ENCODE measurements at regions not wholly inside any gene's neighbourhood (a gene's known extent, or its start where the extent isn't known, plus 50 kb on each side); places are given as distances from the start of the nearest gene placed in this dataset.
"Not testable (repeated sequence)": the region's sequence is repeated elsewhere in the genome, so short reads cannot be mapped to it uniquely, and the experiment has no call there.

GRCh38 chr14:39603942-39604341, 171.7 kb upstream of the FBXO33 start:
- peaks cover 0 to 39% (median 15%) of the 10 kb centered on the region in 8 donors for H3K9me3 ChIP-seq
- intact Hi-C loops (cut with DNase I; ENCODE audit: low total_unique reads) = no loop called here
- H3K4me3 ChIP-seq = no peak overlapping the region
- H3K27me3 ChIP-seq (replicated peaks in 1 of 7) = no peaks in the 10 kb centered on the region
- H3K27ac ChIP-seq = no peak overlapping the region
- 55 to 91% (median 71%) methylated on average over 1 of the region's 1 CpG for WGBS, 5 donors
- TF ChIP-seq POLR2AphosphoS5 (IDR thresholded peaks at IDR 0.05) (no peak), POLR2A (IDR thresholded peaks at IDR 0.05) (no peak)
- TF ChIP-seq, protein P1, sequence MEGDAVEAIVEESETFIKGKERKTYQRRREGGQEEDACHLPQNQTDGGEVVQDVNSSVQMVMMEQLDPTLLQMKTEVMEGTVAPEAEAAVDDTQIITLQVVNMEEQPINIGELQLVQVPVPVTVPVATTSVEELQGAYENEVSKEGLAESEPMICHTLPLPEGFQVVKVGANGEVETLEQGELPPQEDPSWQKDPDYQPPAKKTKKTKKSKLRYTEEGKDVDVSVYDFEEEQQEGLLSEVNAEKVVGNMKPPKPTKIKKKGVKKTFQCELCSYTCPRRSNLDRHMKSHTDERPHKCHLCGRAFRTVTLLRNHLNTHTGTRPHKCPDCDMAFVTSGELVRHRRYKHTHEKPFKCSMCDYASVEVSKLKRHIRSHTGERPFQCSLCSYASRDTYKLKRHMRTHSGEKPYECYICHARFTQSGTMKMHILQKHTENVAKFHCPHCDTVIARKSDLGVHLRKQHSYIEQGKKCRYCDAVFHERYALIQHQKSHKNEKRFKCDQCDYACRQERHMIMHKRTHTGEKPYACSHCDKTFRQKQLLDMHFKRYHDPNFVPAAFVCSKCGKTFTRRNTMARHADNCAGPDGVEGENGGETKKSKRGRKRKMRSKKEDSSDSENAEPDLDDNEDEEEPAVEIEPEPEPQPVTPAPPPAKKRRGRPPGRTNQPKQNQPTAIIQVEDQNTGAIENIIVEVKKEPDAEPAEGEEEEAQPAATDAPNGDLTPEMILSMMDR (IDR thresholded peaks at IDR 0.05 in 8 of 11, conservative IDR thresholded peaks at IDR 0.05 in 3 of 11) = no peak
- H3K36me3 ChIP-seq = no peaks in the 10 kb centered on the region
- DNase-seq = no peak
- no peaks in the 10 kb centered on the region for H3K4me1 ChIP-seq

GRCh38 chr14:39593377-39593776, 161.1 kb upstream of the FBXO33 start:
- no peaks in the 10 kb centered on the region for H3K36me3 ChIP-seq
- H3K4me1 ChIP-seq = no peaks in the 10 kb centered on the region
- no peaks in the 10 kb centered on the region for H3K27me3 ChIP-seq (replicated peaks in 1 of 7)
- DNase-seq = no peak
- intact Hi-C loops (cut with DNase I; ENCODE audit: low total_unique reads) = no loop called here
- no peak overlapping the region for H3K27ac ChIP-seq
- TF ChIP-seq, protein P1 (IDR thresholded peaks at IDR 0.05 in 8 of 11, conservative IDR thresholded peaks at IDR 0.05 in 3 of 11) = no peak
- TF ChIP-seq POLR2AphosphoS5 (IDR thresholded peaks at IDR 0.05) = no peak
- TF ChIP-seq POLR2A (IDR thresholded peaks at IDR 0.05) = no peak
- WGBS, 5 donors = 85 to 96% (median 91%) methylated on average over 2 of the region's 2 CpGs
- no peak overlapping the region for H3K4me3 ChIP-seq
- peaks cover 0 to 61% (median 12%) of the 10 kb centered on the region in 8 donors for H3K9me3 ChIP-seq

DNA sequence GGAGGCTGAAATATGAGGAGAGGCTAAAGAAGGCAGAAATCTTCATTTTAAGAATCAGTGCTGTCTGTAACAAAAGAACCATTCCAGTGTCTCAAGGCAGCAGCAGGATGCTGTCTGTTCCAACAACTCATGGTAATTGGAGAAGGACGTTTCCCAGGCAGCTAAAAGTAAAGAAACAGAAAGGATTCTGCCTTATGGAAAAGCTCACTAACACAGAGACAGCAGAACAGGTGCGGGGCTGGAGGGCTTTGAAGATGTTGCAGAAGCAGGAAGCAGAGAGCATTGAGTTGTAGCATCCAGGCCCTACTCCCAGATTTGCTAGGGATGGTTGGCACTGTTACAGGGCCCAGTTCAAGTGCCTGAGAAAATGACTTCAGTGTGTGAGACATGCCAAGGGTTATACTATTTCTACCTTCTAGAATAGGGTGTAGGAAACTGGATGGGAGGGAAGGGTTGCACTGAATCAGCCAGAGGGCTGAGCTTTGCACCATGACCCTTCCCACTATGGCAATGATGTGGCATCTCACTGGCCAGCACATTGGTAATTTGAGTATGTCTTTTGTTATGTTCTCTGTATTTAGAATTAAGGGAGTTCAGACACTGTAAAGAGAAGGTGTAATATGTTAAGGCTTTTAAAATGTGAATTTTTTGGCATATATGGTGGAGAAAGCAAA, 160.0 kb upstream of the FBXO33 start:
- Histone ChIP-seq H3K27me3 (replicated peaks in 1 of 7) (no peaks in the 10 kb centered on the region), H3K36me3 (no peaks in the 10 kb centered on the region), H3K4me3 (no peak overlapping the region), H3K9me3 (peaks cover 0 to 50% (median 4%) of the 10 kb centered on the region in 8 donors), H3K4me1 (no peaks in the 10 kb centered on the region), H3K27ac (no peak overlapping the region)
- no peak for DNase-seq
- 55 to 65% (median 60%) methylated on average over 2 of the region's 2 CpGs for whole genome bisulfite sequencing, 5 donors
- TF ChIP-seq, protein P1 (IDR thresholded peaks at IDR 0.05 in 8 of 11, conservative IDR thresholded peaks at IDR 0.05 in 3 of 11) = no peak
- TF ChIP-seq POLR2AphosphoS5 (IDR thresholded peaks at IDR 0.05) = no peak
- no peak for TF ChIP-seq POLR2A (IDR thresholded peaks at IDR 0.05)
- intact Hi-C loops (cut with DNase I; ENCODE audit: low total_unique reads) = no loop called here

GRCh38 chr14:39589882-39590281, 157.6 kb upstream of the FBXO33 start:
- H3K4me1 ChIP-seq; H3K27ac ChIP-seq; H3K27me3 ChIP-seq (replicated peaks in 1 of 7); intact Hi-C loops (cut with DNase I; ENCODE audit: low total_unique reads); H3K4me3 ChIP-seq; H3K36me3 ChIP-seq; DNase-seq: not testable (repeated sequence)
- 92 to 96% (median 95%) methylated on average over 20 to 21 of the region's 21 CpGs for whole genome bisulfite sequencing, 5 donors
- H3K9me3 ChIP-seq = peaks cover 0 to 31% (median 2%) of the 10 kb centered on the region in 8 donors
